ENCODE measurements at regions not wholly inside any gene's neighbourhood (a gene's known extent, or its start where the extent isn't known, plus 50 kb on each side); places are given as distances from the start of the nearest gene placed in this dataset.

DNA sequence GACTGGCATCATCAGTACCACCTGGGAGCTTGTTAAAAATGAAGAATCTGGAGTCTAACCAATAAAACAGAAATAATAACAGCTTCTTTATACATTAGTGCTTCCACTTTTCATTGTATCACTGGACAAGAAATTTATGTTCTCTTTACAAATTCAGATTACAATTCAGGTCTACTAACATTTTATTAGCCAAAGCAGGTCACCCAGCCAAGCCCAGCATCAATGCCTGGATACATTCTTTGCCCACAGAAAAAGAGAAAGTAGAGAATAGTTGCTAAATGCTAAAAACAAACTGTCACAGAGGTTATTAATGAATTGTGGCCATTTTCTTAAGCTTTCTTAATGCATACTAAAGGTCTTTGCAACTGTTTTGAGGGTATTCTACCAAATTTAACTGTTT is 458.3 kb downstream of the BTBD3 start:
- no peak for TF ChIP-seq EZH2 (IDR thresholded peaks at IDR 0.05; ENCODE audit: borderline replicate concordance, low read depth, low read length, severe bottlenecking)
- TF ChIP-seq CTCF (IDR thresholded peaks at IDR 0.05; ENCODE audit: extremely low read depth in 1 of 2, insufficient read depth in 1 of 2, low read depth in 1 of 2, low read length in 2 of 2): no peak
- TF ChIP-seq MAX (IDR thresholded peaks at IDR 0.05; ENCODE audit: insufficient read depth, insufficient read length): no peak
- TF ChIP-seq POLR2A (IDR thresholded peaks at IDR 0.05; ENCODE audit: low read depth, low read length): no peak
- TF ChIP-seq POLR2AphosphoS5 (IDR thresholded peaks at IDR 0.05; ENCODE audit: insufficient read depth, low read depth, low read length): no peak
- TF ChIP-seq JUN (IDR thresholded peaks at IDR 0.05; ENCODE audit: borderline replicate concordance, insufficient read depth, insufficient read length, low read depth): no peak
- TF ChIP-seq MYC (IDR thresholded peaks at IDR 0.05; ENCODE audit: low read depth, low read length): no peak
